K562 (cell line): ENCODE measurements at regions not wholly inside any gene's neighbourhood (a gene's known extent, or its start where the extent isn't known, plus 50 kb on each side); places are given as distances from the start of the nearest gene placed in this dataset.

Source experiments
- ATAC-seq: fragments of 200-7000 bp; cut with Tn5 transposase; 3 replicates; pipeline ENCODE4 v1.9.1; 2020; ENCODE audit warnings: moderate library complexity
- BruUV-seq: library from RNA; stranded (reverse); fragments of 400-500 nt; replicated peaks from 2 replicates; lab custom pipeline; 2021; lab: Mats Ljungman, UMichigan
- CTCF ChIA-PET: fragments of 300-600 bp; formaldehyde crosslinking; extraction: SDS; loops from one replicate; lab custom pipeline; 2021; ENCODE audit warnings: low intra/inter-chr PET ratio; lab: Yijun Ruan, JAX
- POLR2A ChIA-PET: fragments of 300-600, 350-650 bp; sonication (Branson Sonifier 250); formaldehyde crosslinking; extraction: SDS; loops from one replicate; lab custom pipeline; 2021; ENCODE audit warnings: antibody characterized with exemption, inconsistent platforms; lab: Yijun Ruan, JAX
- DNase-seq, 4 experiments: peaks; one replicate each; pipeline versions ENCODE4 v3.0.0 to v3.0.0-alpha.2; 2011 to 2018; ENCODE audit warnings: low spot score in 3 of 4, mixed read lengths in 3 of 4; ENCODE audit errors: extremely low read depth in 1 of 4
- FAIRE-seq: peaks from 2 replicates; lab custom pipeline; 2011; peaks lifted over from hg19 to GRCh38; lab: Jason Lieb, UNC
- H2AFZ ChIP-seq: 2 replicates; pipeline ENCODE4 v1.6.0; 2011; ENCODE audit warnings: low read depth, low read length, control low read depth, inconsistent platforms
- H3K27ac ChIP-seq: fragments of 200-600 bp; 3 replicates; pipeline ENCODE4 v1.8.0; 2011; ENCODE audit warnings: low read depth, mild to moderate bottlenecking, control low read depth, inconsistent platforms, low read length, moderate library complexity, mixed read lengths; ENCODE audit errors: extremely low read depth
- H3K27me3 ChIP-seq, 2 experiments: fragments of 300-600 bp in 1 of 2; 2 replicates in 1 of 2; 3 replicates in 1 of 2; pipeline versions ENCODE4 v1.6.0 to v1.8.0; 2011; ENCODE audit warnings: inconsistent platforms in 2 of 2, low read length in 2 of 2, mild to moderate bottlenecking in 1 of 2, mixed read lengths in 1 of 2, moderate library complexity in 1 of 2; ENCODE audit not compliant: control insufficient read depth in 2 of 2, insufficient read depth in 2 of 2
- H3K36me3 ChIP-seq: fragments of 300-600 bp; 3 replicates; pipeline ENCODE4 v1.8.0; 2011; ENCODE audit warnings: mild to moderate bottlenecking, low read length, inconsistent platforms; ENCODE audit not compliant: control insufficient read depth, insufficient read depth
- H3K4me1 ChIP-seq, 2 experiments: fragments of 200-600 bp in 1 of 2; replicated peaks in 1 of 2; 2 replicates in 1 of 2; 3 replicates in 1 of 2; pipeline versions ENCODE4 v1.5.1 to v1.8.0; 2011; ENCODE audit warnings: inconsistent platforms in 2 of 2, low read length in 2 of 2, mild to moderate bottlenecking in 1 of 2, mixed read lengths in 1 of 2, moderate library complexity in 1 of 2; ENCODE audit not compliant: control insufficient read depth in 2 of 2, insufficient read depth in 2 of 2
- H3K4me2 ChIP-seq: 2 replicates; pipeline ENCODE4 v1.6.1; 2011; ENCODE audit warnings: low read length, control low read depth, inconsistent platforms, mixed read lengths; ENCODE audit not compliant: insufficient read depth
- H3K4me3 ChIP-seq: fragments of 200-600 bp; sonication (generic), shearing (Covaris generic); 2 replicates; pipeline ENCODE4 v1.5.1; 2016; ENCODE audit warnings: control low read depth, inconsistent platforms
- H3K79me2 ChIP-seq: fragments of 200-600 bp; 3 replicates; pipeline ENCODE4 v1.8.0; 2011; ENCODE audit warnings: low read length, inconsistent platforms; ENCODE audit not compliant: control insufficient read depth, insufficient read depth
- H3K9ac ChIP-seq, 2 experiments: 2 replicates each; pipeline versions ENCODE4 v1.6.0 to v1.6.1; 2011; ENCODE audit warnings: low read depth in 2 of 2, low read length in 2 of 2, control low read depth in 1 of 2, inconsistent platforms in 1 of 2, mild to moderate bottlenecking in 1 of 2, mixed read lengths in 1 of 2; ENCODE audit not compliant: insufficient read depth in 1 of 2
- H3K9me1 ChIP-seq: one replicate; pipeline ENCODE4 v1.6.0; 2011; ENCODE audit warnings: inconsistent platforms, mild to moderate bottlenecking, low read length, moderate library complexity; ENCODE audit not compliant: control insufficient read depth, insufficient read depth
- H3K9me3 ChIP-seq: replicated peaks from 2 replicates; pipeline ENCODE4 v1.5.1; 2011; ENCODE audit warnings: low read depth, low read length, inconsistent platforms; ENCODE audit not compliant: control insufficient read depth, insufficient read depth
- H4K20me1 ChIP-seq: replicated peaks from 2 replicates; pipeline ENCODE4 v1.6.1; 2011; ENCODE audit warnings: low read length, inconsistent platforms, mixed read lengths; ENCODE audit not compliant: control insufficient read depth, insufficient read depth
- BRCA1 ChIP-seq, 2 experiments: fragments of 450-650 bp in 1 of 2; sonication (generic) in 1 of 2; formaldehyde crosslinking in 1 of 2; IDR thresholded peaks; 2 replicates each; pipeline versions ENCODE4 v1.5.0 to v1.6.1; 2017 to 2020; ENCODE audit warnings: mild to moderate bottlenecking in 1 of 2, missing genetic modification reagents in 1 of 2
- CHD2 ChIP-seq: IDR thresholded peaks from 2 replicates; pipeline ENCODE4 v1.6.1; 2011; ENCODE audit warnings: low read depth, low read length
- CREBBP ChIP-seq: IDR thresholded peaks from one replicate; pipeline ENCODE4 v1.6.1; 2012; ENCODE audit warnings: low read depth, mild to moderate bottlenecking, control low read depth, inconsistent platforms, low read length
- ESRRA ChIP-seq: fragments of 450-650 bp; IDR thresholded peaks from 2 replicates; pipeline ENCODE4 v1.6.1; 2014; ENCODE audit warnings: low read depth, mild to moderate bottlenecking, moderate library complexity, borderline replicate concordance
- GABPA ChIP-seq: fragments of 200-800 bp; sonication (Bioruptor generic); conservative IDR thresholded peaks from 2 replicates; pipeline ENCODE4 v1.6.1; 2016; ENCODE audit warnings: low read depth, missing genetic modification characterization, missing compliant biosample characterization
- GTF2F1 ChIP-seq: IDR thresholded peaks from 2 replicates; pipeline ENCODE4 v1.6.1; 2011; ENCODE audit warnings: low read depth, low read length, improper control_type of control experiment
- KDM4B ChIP-seq, 2 experiments: fragments of 450-650 bp in 1 of 2; sonication (generic) in 1 of 2; IDR thresholded peaks; 2 replicates each; pipeline ENCODE4 v1.6.1; 2016 to 2017; ENCODE audit warnings: borderline replicate concordance in 2 of 2, antibody characterized with exemption in 1 of 2, low read depth in 1 of 2, mild to moderate bottlenecking in 1 of 2
- NEUROD1 ChIP-seq: fragments of 150-350 bp; IDR thresholded peaks from 2 replicates; pipeline ENCODE4 v1.6.1; 2014; ENCODE audit warnings: borderline replicate concordance, low read length, low read depth; ENCODE audit not compliant: partially characterized antibody
- NFIC ChIP-seq: fragments of 450-650 bp; IDR thresholded peaks from 2 replicates; pipeline ENCODE4 v1.6.1; 2017; ENCODE audit warnings: mild to moderate bottlenecking, inconsistent platforms
- NFXL1 ChIP-seq: fragments of 450-650 bp; formaldehyde crosslinking; IDR thresholded peaks from 2 replicates; pipeline ENCODE4 v1.4.0; 2021; ENCODE audit warnings: mild to moderate bottlenecking
- NFYB ChIP-seq: IDR thresholded peaks from 2 replicates; pipeline ENCODE4 v1.6.1; 2011; ENCODE audit warnings: mild to moderate bottlenecking, moderate library complexity; ENCODE audit not compliant: insufficient read length; ENCODE audit errors: extremely low read depth
- PHTF2 ChIP-seq: fragments of 250-450 bp; sonication (Bioruptor Pico); IDR thresholded peaks from 2 replicates; pipeline ENCODE4 v1.5.0; 2021; ENCODE audit warnings: mild to moderate bottlenecking
- RBM15 ChIP-seq: fragments of 200-400 bp; formaldehyde crosslinking; IDR thresholded peaks from 2 replicates; pipeline ENCODE4 v1.6.1; 2018; ENCODE audit warnings: mild to moderate bottlenecking, low read length, moderate library complexity; ENCODE audit not compliant: insufficient read depth
- ZBED1 ChIP-seq: IDR thresholded peaks from 2 replicates; pipeline ENCODE4 v1.6.1; 2014
- ZBTB2 ChIP-seq: fragments of 450-650 bp; IDR thresholded peaks from 2 replicates; pipeline ENCODE4 v1.6.1; 2016; ENCODE audit warnings: antibody characterized with exemption
- ZNF184 ChIP-seq: sonication (generic); formaldehyde crosslinking; IDR thresholded peaks from 2 replicates; pipeline ENCODE4 v1.5.0; 2020; ENCODE audit warnings: missing genetic modification reagents
- ZNF253 ChIP-seq: fragments of 250-450 bp; sonication (Bioruptor Pico); conservative IDR thresholded peaks from 2 replicates; pipeline ENCODE4 v1.6.1; 2021; ENCODE audit warnings: mild to moderate bottlenecking
- ZNF277 ChIP-seq: fragments of 250-450 bp; sonication (Bioruptor Pico); IDR thresholded peaks from 2 replicates; pipeline ENCODE4 v1.8.0; 2022; ENCODE audit warnings: inconsistent platforms, mild to moderate bottlenecking, moderate library complexity, borderline replicate concordance
- ZNF740 ChIP-seq, 3 experiments: fragments of 200-800 bp in 1 of 3; sonication (Bioruptor generic) in 1 of 3; sonication (generic) in 1 of 3; formaldehyde crosslinking in 1 of 3; IDR thresholded peaks; 2 replicates each; pipeline versions ENCODE4 v1.6.1 to v1.8.0; 2016 to 2022; ENCODE audit warnings: mild to moderate bottlenecking in 2 of 3, missing compliant biosample characterization in 2 of 3, missing genetic modification characterization in 2 of 3, missing genetic modification reagents in 1 of 3
- WGBS: fragments of 100-300 bp; shearing (Covaris generic); methylation state at CpG from one replicate; pipeline ENCODE4 v1.1.6; 2016; ENCODE audit warnings: low coverage, mixed read lengths; ENCODE audit not compliant: insufficient coverage; ENCODE audit errors: missing lambda C conversion rate; 5-methylcytosine and 5-hydroxymethylcytosine counted together
- in situ Hi-C: fragments of 300-500 bp; cut with MboI; formaldehyde crosslinking; loops from 4 replicates; pipeline ENCODE4 v1.15.0; 2018; ENCODE audit warnings: inconsistent platforms, mixed read lengths
- intact Hi-C: fragments of 100-400 bp; cut with micrococcal nuclease; formaldehyde crosslinking; loops from 2 replicates; pipeline ENCODE4 v1.14.2; 2022

GRCh38 chr17:70498631-70499030 is 329.3 kb downstream of the KCNJ2 start:
- no peaks in the 10 kb centered on the region for H3K36me3 ChIP-seq
- H3K79me2 ChIP-seq = no peaks in the 10 kb centered on the region
- intact Hi-C loops = no loop called here
- H4K20me1 ChIP-seq = no peaks in the 10 kb centered on the region
- FAIRE-seq (no peak), ATAC-seq (no peak)
- in situ Hi-C loops = no loop called here
- H3K4me2 ChIP-seq = no peak overlapping the region
- H3K9me3 ChIP-seq = no peaks in the 10 kb centered on the region
- no peak overlapping the region for H3K4me3 ChIP-seq
- H2AFZ ChIP-seq = no peak overlapping the region
- BruUV-seq = no TSS peak
- CTCF ChIA-PET = no interaction called here
- H3K27me3 ChIP-seq = no peaks in the 10 kb centered on the region
- POLR2A ChIA-PET = no interaction called here
- no peaks in the 10 kb centered on the region for H3K4me1 ChIP-seq
- WGBS = 7% methylated on average over 2 of the region's 2 CpGs
- H3K27ac ChIP-seq = no peak overlapping the region
- TF ChIP-seq KDM4B (IDR thresholded peaks at IDR 0.05; ENCODE audit: borderline replicate concordance in 2 of 2, low read depth in 1 of 2) = no peak
- no peak for TF ChIP-seq ZNF184 (CRISPR knock-in tag)
- no peak for TF ChIP-seq PHTF2 (CRISPR knock-in tag)
- TF ChIP-seq NEUROD1 = no peak
- TF ChIP-seq GABPA (tag) = no peak
- TF ChIP-seq ZBTB2 = no peak
- no peak for TF ChIP-seq NFYB
- no peak for TF ChIP-seq NFXL1 (CRISPR knock-in tag)
- TF ChIP-seq ZNF277 (CRISPR knock-in tag) = no peak
- TF ChIP-seq CREBBP = no peak
- no peak for TF ChIP-seq CHD2
- TF ChIP-seq NFIC = no peak
- TF ChIP-seq RBM15 = no peak
- TF ChIP-seq ZBED1 = no peak
- TF ChIP-seq BRCA1 (IDR thresholded peaks at IDR 0.05) = no peak
- TF ChIP-seq BRCA1 (CRISPR knock-in tag; IDR thresholded peaks at IDR 0.05) = no peak
- no peak for TF ChIP-seq GTF2F1
- TF ChIP-seq ZNF253 (CRISPR knock-in tag) = no peak
- TF ChIP-seq ZNF740 (CRISPR knock-in tag; IDR thresholded peaks at IDR 0.05) = no peak
- no peak for TF ChIP-seq ZNF740 (tag; IDR thresholded peaks at IDR 0.05)
- TF ChIP-seq ESRRA = no peak
- TF ChIP-seq, all 486 proteins: peak for 0
- Histone ChIP-seq H3K9ac (no peak overlapping the region), H3K9me1 (no peaks in the 10 kb centered on the region)
- DNase-seq = no peak
